CD4-positive, alpha-beta T cell (primary cell): ENCODE measurements at regions not wholly inside any gene's neighbourhood (a gene's known extent, or its start where the extent isn't known, plus 50 kb on each side); places are given as distances from the start of the nearest gene placed in this dataset.

Source experiments
- ATAC-seq: fragments of 200-7000 bp; cut with Tn5 transposase; one replicate; pipeline ENCODE4 v1.10.0; 2022; ENCODE audit warnings: mild to moderate bottlenecking; ENCODE audit not compliant: poor library complexity
- CTCF ChIA-PET: fragments of 350-600 bp; sonication (Branson Sonifier 250); formaldehyde crosslinking; loops from one replicate; lab custom pipeline; 2021; ENCODE audit warnings: antibody characterized with exemption, inconsistent platforms; lab: Charles Lee
- POLR2A ChIA-PET: fragments of 350-600 bp; sonication (Branson Sonifier 250); formaldehyde crosslinking; loops from one replicate; lab custom pipeline; 2021; ENCODE audit warnings: antibody characterized with exemption, inconsistent platforms; lab: Charles Lee
- DNase-seq, 14 experiments: peaks; one replicate each; pipeline ENCODE4 v3.0.0-alpha.2; 2013 to 2020; ENCODE audit warnings: mixed read lengths in 2 of 14
- H3K27ac ChIP-seq, 2 donors: one replicate each; pipeline versions ENCODE4 v1.5.1 to v1.7.0; 2013; ENCODE audit warnings: low read length in 2 of 2, low read depth in 1 of 2, mild to moderate bottlenecking in 1 of 2
- H3K27me3 ChIP-seq, 2 experiments: 1 replicate in 1 of 2; 2 replicates in 1 of 2; pipeline versions ENCODE4 v1.6.1 to v1.7.0; 2013; ENCODE audit warnings: low read length in 2 of 2, control low read depth in 1 of 2, mild to moderate bottlenecking in 1 of 2, moderate library complexity in 1 of 2; ENCODE audit not compliant: insufficient read depth in 2 of 2, control insufficient read depth in 1 of 2
- H3K36me3 ChIP-seq: one replicate; pipeline ENCODE4 v1.6.1; 2013; ENCODE audit warnings: low read length, control low read depth; ENCODE audit not compliant: insufficient read depth
- H3K4me1 ChIP-seq: one replicate; pipeline ENCODE4 v1.6.1; 2013; ENCODE audit warnings: low read length, control low read depth; ENCODE audit not compliant: insufficient read depth
- H3K4me3 ChIP-seq: one replicate; pipeline ENCODE4 v1.5.1; 2013; ENCODE audit warnings: mild to moderate bottlenecking, low read length, moderate library complexity
- H3K9me3 ChIP-seq, 2 experiments: 1 replicate in 1 of 2; 2 replicates in 1 of 2; pipeline versions ENCODE4 v1.6.1 to v1.7.0; 2013; ENCODE audit warnings: low read length in 2 of 2, mild to moderate bottlenecking in 2 of 2, control low read depth in 1 of 2, moderate library complexity in 1 of 2; ENCODE audit not compliant: control insufficient read depth in 1 of 2, insufficient read depth in 1 of 2
- H3K27ac Mint-ChIP-seq: one replicate; pipeline ENCODE4 v1.8.0; 2020; ENCODE audit warnings: mixed read lengths
- H3K27me3 Mint-ChIP-seq: one replicate; pipeline ENCODE4 v1.8.0; 2021; ENCODE audit warnings: mixed read lengths
- H3K36me3 Mint-ChIP-seq: one replicate; pipeline ENCODE4 v1.8.0; 2021; ENCODE audit warnings: low read depth, mixed read lengths
- H3K4me1 Mint-ChIP-seq: one replicate; pipeline ENCODE4 v1.8.0; 2021; ENCODE audit warnings: low read depth, mixed read lengths
- H3K4me3 Mint-ChIP-seq: one replicate; pipeline ENCODE4 v1.8.0; 2020; ENCODE audit warnings: mild to moderate bottlenecking, mixed read lengths
- H3K9me3 Mint-ChIP-seq: one replicate; pipeline ENCODE4 v1.8.0; 2020; ENCODE audit warnings: mixed read lengths
- intact Hi-C, 2 experiments: fragments of 100-400 bp; cut with DNase I in 1 of 2; cut with micrococcal nuclease in 1 of 2; formaldehyde crosslinking; loops; one replicate each; pipeline versions ENCODE4 v1.15.1 to v1.9.0; 2023 to 2025; cut with DNase I, micrococcal nuclease
- TF ChIP-seq, protein P1 (sequence below): fragments of 200-600 bp; IDR thresholded peaks from one replicate; pipeline ENCODE4 v1.8.0; 2022; ENCODE audit warnings: antibody characterized with exemption, mild to moderate bottlenecking

DNA sequence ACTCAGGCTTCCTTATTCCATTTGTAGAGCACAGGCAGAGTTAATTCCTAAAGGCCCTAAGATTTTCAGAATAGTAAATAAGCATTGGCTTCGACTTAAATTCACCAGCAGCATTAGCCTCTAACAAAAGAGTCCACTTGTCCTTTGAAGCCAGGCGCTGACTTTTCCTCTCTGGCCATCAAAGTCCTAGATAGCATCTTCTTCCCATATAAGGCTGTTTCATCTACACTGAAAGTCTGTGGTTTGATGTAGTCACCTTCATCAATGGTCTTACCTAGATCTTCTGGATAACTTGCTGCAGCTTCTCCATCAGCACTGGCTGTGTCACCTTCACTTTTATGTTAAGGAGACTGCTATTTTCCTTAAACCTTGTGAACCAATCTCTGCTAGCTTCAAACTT is 118.3 kb upstream of the SOX6 start:
- ATAC-seq (no peak), DNase-seq (no peak)
- Mint-ChIP-seq H3K4me3 (no peak overlapping the region), H3K36me3 (no peaks in the 10 kb centered on the region), H3K27me3 (no peaks in the 10 kb centered on the region), H3K27ac (no peak overlapping the region), H3K9me3 (no peaks in the 10 kb centered on the region), H3K4me1 (no peaks in the 10 kb centered on the region)
- Histone ChIP-seq H3K27ac (no peak overlapping the region), H3K27me3 (no peaks in the 10 kb centered on the region), H3K9me3 (no peaks in the 10 kb centered on the region), H3K4me3 (no peak overlapping the region), H3K4me1 (no peaks in the 10 kb centered on the region), H3K36me3 (no peaks in the 10 kb centered on the region)
- TF ChIP-seq, protein P1, sequence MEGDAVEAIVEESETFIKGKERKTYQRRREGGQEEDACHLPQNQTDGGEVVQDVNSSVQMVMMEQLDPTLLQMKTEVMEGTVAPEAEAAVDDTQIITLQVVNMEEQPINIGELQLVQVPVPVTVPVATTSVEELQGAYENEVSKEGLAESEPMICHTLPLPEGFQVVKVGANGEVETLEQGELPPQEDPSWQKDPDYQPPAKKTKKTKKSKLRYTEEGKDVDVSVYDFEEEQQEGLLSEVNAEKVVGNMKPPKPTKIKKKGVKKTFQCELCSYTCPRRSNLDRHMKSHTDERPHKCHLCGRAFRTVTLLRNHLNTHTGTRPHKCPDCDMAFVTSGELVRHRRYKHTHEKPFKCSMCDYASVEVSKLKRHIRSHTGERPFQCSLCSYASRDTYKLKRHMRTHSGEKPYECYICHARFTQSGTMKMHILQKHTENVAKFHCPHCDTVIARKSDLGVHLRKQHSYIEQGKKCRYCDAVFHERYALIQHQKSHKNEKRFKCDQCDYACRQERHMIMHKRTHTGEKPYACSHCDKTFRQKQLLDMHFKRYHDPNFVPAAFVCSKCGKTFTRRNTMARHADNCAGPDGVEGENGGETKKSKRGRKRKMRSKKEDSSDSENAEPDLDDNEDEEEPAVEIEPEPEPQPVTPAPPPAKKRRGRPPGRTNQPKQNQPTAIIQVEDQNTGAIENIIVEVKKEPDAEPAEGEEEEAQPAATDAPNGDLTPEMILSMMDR = no peak
- CTCF ChIA-PET = no interaction called here
- intact Hi-C loops = no loop called here
- POLR2A ChIA-PET = no interaction called here

DNA sequence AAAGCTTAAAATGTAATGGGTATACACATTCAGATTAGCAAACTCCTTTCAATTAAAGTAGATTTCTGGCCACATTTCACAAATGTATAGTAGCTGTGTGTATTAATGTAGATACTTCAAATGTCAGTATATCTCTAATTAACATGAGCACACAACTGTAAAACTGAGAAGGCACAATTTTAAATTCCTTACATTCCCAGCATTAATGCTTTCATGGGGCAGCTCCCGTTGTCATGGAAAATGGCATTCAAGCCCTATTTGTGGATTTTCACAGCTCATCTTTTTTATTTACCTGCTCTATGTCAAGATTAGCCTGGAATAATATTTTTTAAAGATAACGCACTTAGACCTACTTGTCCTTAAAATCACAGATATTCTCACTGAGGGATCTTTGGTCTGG is 113.6 kb upstream of the SOX6 start:
- Mint-ChIP-seq H3K4me3 (no peak overlapping the region), H3K27me3 (no peaks in the 10 kb centered on the region), H3K4me1 (no peaks in the 10 kb centered on the region), H3K36me3 (no peaks in the 10 kb centered on the region), H3K27ac (no peak overlapping the region), H3K9me3 (peaks cover 2% of the 10 kb centered on the region)
- Histone ChIP-seq H3K4me1 (no peaks in the 10 kb centered on the region), H3K27me3 (no peaks in the 10 kb centered on the region), H3K36me3 (no peaks in the 10 kb centered on the region), H3K4me3 (no peak overlapping the region), H3K9me3 (no peaks in the 10 kb centered on the region), H3K27ac (no peak overlapping the region)
- ChIA-PET CTCF (no interaction called here), POLR2A (no interaction called here)
- no peak for DNase-seq
- intact Hi-C loops = no loop called here
- TF ChIP-seq, protein P1 = no peak
- ATAC-seq = no peak

DNA sequence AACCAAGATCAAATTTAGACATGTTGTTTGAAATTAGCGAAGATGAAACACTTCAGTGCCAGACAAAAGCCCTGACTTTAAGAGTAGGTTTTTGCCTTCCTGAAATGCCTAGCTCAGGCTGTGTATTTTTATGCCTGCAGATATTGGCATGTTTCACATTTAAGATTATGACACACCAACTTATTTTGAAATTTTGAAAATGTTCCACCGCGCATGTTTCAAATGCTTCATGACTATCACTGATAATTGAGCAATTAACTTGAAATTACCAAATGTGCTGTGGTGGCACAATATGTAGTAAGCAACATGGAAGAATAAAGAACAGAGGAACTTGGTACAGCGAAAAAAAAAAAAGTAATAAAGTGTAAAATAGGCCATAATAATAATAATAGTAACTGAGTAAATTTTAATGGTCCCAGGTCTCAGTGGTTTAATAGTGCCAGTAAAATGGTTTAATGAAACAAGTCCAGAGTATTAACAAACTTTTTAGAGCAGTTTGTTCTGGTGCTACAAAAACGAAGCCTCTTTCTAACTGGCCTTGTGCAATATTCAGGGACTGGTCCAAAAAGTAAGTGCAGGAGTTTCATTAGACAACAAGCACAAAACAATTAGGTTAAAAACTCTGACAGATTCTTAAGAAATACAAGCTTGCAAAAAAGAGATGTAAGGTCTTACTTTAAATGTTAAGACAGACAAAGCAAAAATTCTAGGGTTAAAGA is 112.5 kb upstream of the SOX6 start:
- no peak overlapping the region for H3K27ac ChIP-seq

More for the DNA sequence above, 112.5 kb upstream of the SOX6 start:
- TF ChIP-seq, protein P1 = no peak
- Mint-ChIP-seq H3K4me1 (no peaks in the 10 kb centered on the region), H3K36me3 (no peaks in the 10 kb centered on the region), H3K4me3 (no peak overlapping the region), H3K27ac (no peak overlapping the region), H3K27me3 (no peaks in the 10 kb centered on the region), H3K9me3 (peaks cover 2% of the 10 kb centered on the region)
- Histone ChIP-seq H3K4me3 (no peak overlapping the region), H3K9me3 (no peaks in the 10 kb centered on the region), H3K4me1 (no peaks in the 10 kb centered on the region), H3K27me3 (no peaks in the 10 kb centered on the region), H3K36me3 (no peaks in the 10 kb centered on the region)
- intact Hi-C loops = no loop called here
- ATAC-seq = no peak
- ChIA-PET CTCF (no interaction called here), POLR2A (no interaction called here)
- no peak for DNase-seq
